A673 (cell line): ENCODE measurements at regions not wholly inside any gene's neighbourhood (a gene's known extent, or its start where the extent isn't known, plus 50 kb on each side); places are given as distances from the start of the nearest gene placed in this dataset.

Experiments used
- BruUV-seq: library from RNA; stranded (reverse); fragments of 400-500 nt; replicated peaks from 2 replicates; lab custom pipeline; 2021; lab: Mats Ljungman, UMichigan
- CTCF ChIA-PET: fragments of 300-600 bp; sonication (Branson Sonifier 250); formaldehyde crosslinking; loops from one replicate; lab custom pipeline; 2022; ENCODE audit warnings: antibody characterized with exemption; lab: Charles Lee
- POLR2A ChIA-PET: fragments of 300-600 bp; sonication (Branson Sonifier 250); formaldehyde crosslinking; loops from one replicate; lab custom pipeline; 2022; ENCODE audit warnings: antibody characterized with exemption; ENCODE audit not compliant: low non-redundant PET; lab: Charles Lee
- DNase-seq: peaks from one replicate; pipeline ENCODE4 v3.0.0-alpha.2; 2015; ENCODE audit warnings: low spot score
- H3K27ac ChIP-seq: fragments of 200-600 bp; sonication (generic); 2 replicates; pipeline ENCODE4 v1.5.1; 2016; ENCODE audit warnings: mixed run types, low read depth, mild to moderate bottlenecking, mixed read lengths, antibody characterized with exemption, low read length; ENCODE audit not compliant: poor library complexity, severe bottlenecking
- H3K27me3 ChIP-seq: fragments of 200-600 bp; sonication (generic); replicated peaks from 2 replicates; pipeline ENCODE4 v1.6.1; 2017; ENCODE audit warnings: mixed run types, low read depth, mild to moderate bottlenecking, mixed read lengths, antibody characterized with exemption, low read length; ENCODE audit not compliant: insufficient read depth, poor library complexity
- H3K36me3 ChIP-seq: fragments of 200-600 bp; sonication (generic); 2 replicates; pipeline ENCODE4 v1.6.1; 2016; ENCODE audit warnings: mixed run types, mild to moderate bottlenecking, mixed read lengths, antibody characterized with exemption, low read length; ENCODE audit not compliant: insufficient read depth, poor library complexity, severe bottlenecking
- H3K4me1 ChIP-seq: fragments of 200-600 bp; sonication (generic); 2 replicates; pipeline ENCODE4 v1.6.1; 2017; ENCODE audit warnings: mixed run types, mild to moderate bottlenecking, mixed read lengths, antibody characterized with exemption, low read length; ENCODE audit not compliant: insufficient read depth, poor library complexity, severe bottlenecking
- H3K4me3 ChIP-seq: fragments of 200-600 bp; sonication (generic); 2 replicates; pipeline ENCODE4 v1.5.1; 2016; ENCODE audit warnings: low read depth, mixed run types, mild to moderate bottlenecking, mixed read lengths, low read length; ENCODE audit not compliant: poor library complexity, severe bottlenecking
- H3K9me3 ChIP-seq: fragments of 200-600 bp; sonication (generic); 2 replicates; pipeline ENCODE4 v1.6.1; 2016; ENCODE audit warnings: mixed run types, low read depth, mild to moderate bottlenecking, mixed read lengths, antibody characterized with exemption, low read length; ENCODE audit not compliant: poor library complexity, severe bottlenecking
- CTCF ChIP-seq: fragments of 300-800, 200-600 bp; sonication (generic); conservative IDR thresholded peaks from 2 replicates; pipeline ENCODE4 v1.5.1; 2017; ENCODE audit warnings: low read depth, mild to moderate bottlenecking, antibody characterized with exemption, low read length, moderate library complexity, mixed read lengths
- EZH2 ChIP-seq: fragments of 200-600 bp; sonication (generic); IDR thresholded peaks from 2 replicates; pipeline ENCODE4 v1.6.1; 2017; ENCODE audit warnings: borderline replicate concordance, low read depth, mild to moderate bottlenecking, mixed read lengths, antibody characterized with exemption, low read length; ENCODE audit not compliant: poor library complexity, severe bottlenecking
- intact Hi-C: fragments of 100-400 bp; cut with micrococcal nuclease; formaldehyde crosslinking; loops from one replicate; pipeline ENCODE4 v1.10.0; 2022; ENCODE audit not compliant: unreplicated experiment

- ChIA-PET CTCF (no interaction called here), POLR2A (no interaction called here)
- peaks cover 4% of the 10 kb centered on the region for H3K4me1 ChIP-seq
- no TSS peak for BruUV-seq
- no peaks in the 10 kb centered on the region for H3K27me3 ChIP-seq
- no peak for DNase-seq
- TF ChIP-seq EZH2 (no peak), CTCF (no peak)
- intact Hi-C loops, result no loop called here
- no peaks in the 10 kb centered on the region for H3K9me3 ChIP-seq
- H3K4me3 ChIP-seq, result no peak overlapping the region
- no peak overlapping the region for H3K27ac ChIP-seq
- H3K36me3 ChIP-seq, result no peaks in the 10 kb centered on the region
These were observed 428.4 kb downstream of the COG6 start for GRCh38 chr13:40083841-40084240.

GRCh38 chr13:40084934-40085333 lies 429.5 kb downstream of the COG6 start:
- ChIA-PET POLR2A (no interaction called here), CTCF (no interaction called here)
- H3K4me1 ChIP-seq, result peaks cover 4% of the 10 kb centered on the region
- intact Hi-C loops, result no loop called here
- H3K27me3 ChIP-seq, result no peaks in the 10 kb centered on the region
- H3K4me3 ChIP-seq, result no peak overlapping the region
- H3K36me3 ChIP-seq, result no peaks in the 10 kb centered on the region
- H3K9me3 ChIP-seq, result no peaks in the 10 kb centered on the region
- no peak for TF ChIP-seq CTCF
- no peak for TF ChIP-seq EZH2
- DNase-seq, result no peak
- BruUV-seq, result no TSS peak
- no peak overlapping the region for H3K27ac ChIP-seq

DNA sequence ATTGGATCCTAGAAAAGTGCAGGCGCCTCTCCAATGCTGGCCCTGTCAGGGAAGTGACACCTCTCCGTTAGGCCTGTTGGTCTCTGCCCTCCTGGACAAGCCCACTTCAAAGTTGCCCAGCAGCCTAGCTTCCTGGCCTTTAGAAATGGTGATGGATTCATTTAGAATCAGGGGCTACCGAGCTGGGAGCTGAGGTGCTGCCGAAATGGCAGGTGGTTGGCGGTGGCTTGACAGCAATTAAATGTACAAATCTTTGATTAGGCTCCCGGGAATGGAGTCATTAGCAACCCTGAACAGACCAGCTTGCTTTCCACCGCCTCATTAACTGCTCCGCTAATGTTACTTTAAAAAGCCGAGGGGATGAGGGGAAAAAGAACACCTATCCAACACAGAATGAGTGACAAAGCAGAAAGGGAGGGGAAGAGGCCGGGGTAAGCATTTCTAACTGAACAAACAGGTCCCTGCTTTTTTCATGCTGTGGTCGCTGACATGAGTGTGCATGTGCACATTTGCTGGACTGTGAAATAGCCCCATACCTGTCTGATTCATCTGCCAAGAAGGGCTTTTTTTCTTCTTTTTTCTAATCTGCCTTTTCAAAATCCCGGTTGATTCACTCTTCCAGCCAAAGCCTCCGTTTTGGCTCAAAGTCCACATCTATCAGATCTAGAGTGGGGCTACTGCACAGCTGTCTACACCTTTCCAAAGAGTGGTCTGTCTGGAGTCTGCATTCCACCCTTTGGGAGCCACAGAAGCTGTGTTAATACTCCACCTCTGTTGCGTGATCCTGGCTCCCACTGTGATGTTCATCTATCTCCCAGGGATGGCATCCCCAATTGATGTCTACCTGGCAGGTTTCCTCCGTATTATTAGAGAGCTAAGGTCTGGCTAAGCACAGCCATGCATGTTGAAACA lies 431.9 kb downstream of the COG6 start:
- Histone ChIP-seq H3K9me3 (no peaks in the 10 kb centered on the region), H3K4me3 (no peak overlapping the region), H3K27me3 (no peaks in the 10 kb centered on the region), H3K36me3 (no peaks in the 10 kb centered on the region), H3K27ac (no peak overlapping the region), H3K4me1 (peaks cover 2% of the 10 kb centered on the region)
- TF ChIP-seq EZH2 (no peak), CTCF (no peak)
- BruUV-seq, result no TSS peak
- POLR2A ChIA-PET, result no interaction called here
- no peak for DNase-seq
- CTCF ChIA-PET, result no interaction called here
- intact Hi-C loops, result no loop called here
